Hematopoietic multipotent progenitor cell treated with erythropoietin and hydrocortisone succinate and interleukin-3 and kit ligand, for 17 days (in vitro differentiated cells): ENCODE measurements at regions not wholly inside any gene's neighbourhood (a gene's known extent, or its start where the extent isn't known, plus 50 kb on each side); places are given as distances from the start of the nearest gene placed in this dataset.
"Not testable (repeated sequence)": the region's sequence is repeated elsewhere in the genome, so short reads cannot be mapped to it uniquely, and the experiment has no call there.

Experiments used
- DNase-seq: peaks from one replicate; pipeline ENCODE4 v3.0.0-alpha.2; 2015; ENCODE audit warnings: low spot score

DNA sequence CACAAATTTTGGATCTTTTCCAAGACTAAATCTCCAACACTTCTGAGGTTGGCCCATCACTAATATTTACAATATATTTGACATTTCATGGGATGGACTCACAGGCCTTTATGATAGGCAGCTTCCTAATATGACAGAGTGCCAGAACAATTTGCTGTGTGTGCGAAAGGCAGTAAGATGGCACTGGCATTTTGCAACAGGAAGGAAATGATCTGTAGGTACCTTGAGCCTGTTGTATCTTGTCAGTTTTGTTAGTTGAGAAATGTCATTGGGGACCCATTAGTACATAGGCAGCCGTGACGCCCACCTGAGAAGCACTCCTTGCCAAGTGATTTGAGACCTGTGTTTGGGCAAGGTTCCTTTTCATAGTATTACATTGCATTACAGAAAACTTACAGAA, 153.4 kb upstream of the HEY2 start:
- DNase-seq, result no peak

DNA sequence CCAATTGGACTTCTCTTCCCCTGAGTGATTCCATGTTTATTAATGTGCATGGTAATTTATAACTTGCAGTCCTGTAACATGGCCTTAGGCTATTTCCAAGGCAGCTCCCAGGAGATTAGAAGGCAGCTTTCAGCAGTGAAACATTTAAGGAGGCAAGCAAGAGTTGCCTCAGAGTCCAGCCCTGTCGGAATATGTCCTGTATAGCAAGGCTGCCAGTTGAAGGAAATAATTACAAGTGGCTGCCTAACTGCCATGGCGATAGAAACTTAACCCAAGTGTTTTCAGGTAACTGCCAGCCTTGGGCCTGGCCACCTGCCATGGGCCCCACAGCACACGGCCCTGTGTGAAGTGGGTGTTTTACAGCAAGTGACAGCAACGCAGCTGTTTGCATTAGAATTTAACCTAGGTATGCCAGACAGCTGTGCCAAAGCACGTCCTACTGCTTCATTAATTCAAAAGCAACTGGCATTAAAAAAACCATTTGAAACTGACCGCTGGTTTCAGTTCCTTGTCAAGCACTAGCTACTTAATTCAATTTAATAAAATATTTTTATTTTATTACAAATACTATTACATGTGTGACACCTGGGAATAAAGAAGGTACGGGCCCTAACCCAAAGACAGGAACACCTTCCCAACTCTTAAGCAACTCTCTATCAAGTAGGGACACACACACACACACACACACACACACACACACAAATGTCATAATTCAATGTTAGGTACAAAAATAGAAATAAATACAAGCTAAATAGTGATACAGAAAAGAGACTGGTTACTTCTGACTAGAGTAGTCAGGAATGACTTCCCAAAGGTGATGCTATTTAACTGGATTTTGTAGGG, 151.8 kb upstream of the HEY2 start:
- no peak for DNase-seq

DNA sequence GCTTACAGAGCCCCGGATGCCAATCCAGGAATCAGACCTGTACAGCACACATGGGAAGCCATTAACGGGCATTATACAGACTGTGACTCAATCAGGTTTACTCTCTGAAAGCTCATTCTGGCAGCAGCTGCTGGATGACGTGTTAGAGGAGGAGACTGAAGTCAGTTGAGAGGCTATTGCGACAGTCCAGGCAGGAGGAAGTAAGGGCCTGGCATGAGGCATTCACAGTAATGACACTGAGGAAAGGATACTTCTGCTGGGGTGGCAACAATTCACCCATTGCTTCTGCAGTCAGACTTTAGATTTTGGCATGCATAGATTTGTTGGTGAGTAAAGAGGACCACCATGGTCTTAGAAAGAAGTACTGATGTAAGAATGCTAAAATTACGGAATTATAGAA, 151.0 kb upstream of the HEY2 start:
- DNase-seq, result no peak

DNA sequence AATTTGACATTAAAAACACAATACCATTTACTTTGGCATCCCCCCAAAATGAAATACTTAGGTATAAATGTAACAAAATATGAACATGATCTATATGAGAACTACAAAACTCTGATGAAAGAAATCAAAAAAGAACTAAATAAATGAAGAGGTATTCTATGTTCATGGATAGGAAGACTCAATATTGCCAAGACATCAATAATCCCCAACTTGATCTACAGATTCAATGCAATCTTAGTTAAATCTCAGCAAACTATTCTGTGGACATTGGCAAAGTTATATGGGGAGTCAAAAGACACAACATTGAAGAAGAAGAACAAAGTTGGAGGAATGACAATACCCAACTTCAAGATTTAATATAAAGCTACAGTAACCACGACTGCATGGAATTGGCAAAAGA, 145.2 kb upstream of the HEY2 start:
- no peak for DNase-seq

DNA sequence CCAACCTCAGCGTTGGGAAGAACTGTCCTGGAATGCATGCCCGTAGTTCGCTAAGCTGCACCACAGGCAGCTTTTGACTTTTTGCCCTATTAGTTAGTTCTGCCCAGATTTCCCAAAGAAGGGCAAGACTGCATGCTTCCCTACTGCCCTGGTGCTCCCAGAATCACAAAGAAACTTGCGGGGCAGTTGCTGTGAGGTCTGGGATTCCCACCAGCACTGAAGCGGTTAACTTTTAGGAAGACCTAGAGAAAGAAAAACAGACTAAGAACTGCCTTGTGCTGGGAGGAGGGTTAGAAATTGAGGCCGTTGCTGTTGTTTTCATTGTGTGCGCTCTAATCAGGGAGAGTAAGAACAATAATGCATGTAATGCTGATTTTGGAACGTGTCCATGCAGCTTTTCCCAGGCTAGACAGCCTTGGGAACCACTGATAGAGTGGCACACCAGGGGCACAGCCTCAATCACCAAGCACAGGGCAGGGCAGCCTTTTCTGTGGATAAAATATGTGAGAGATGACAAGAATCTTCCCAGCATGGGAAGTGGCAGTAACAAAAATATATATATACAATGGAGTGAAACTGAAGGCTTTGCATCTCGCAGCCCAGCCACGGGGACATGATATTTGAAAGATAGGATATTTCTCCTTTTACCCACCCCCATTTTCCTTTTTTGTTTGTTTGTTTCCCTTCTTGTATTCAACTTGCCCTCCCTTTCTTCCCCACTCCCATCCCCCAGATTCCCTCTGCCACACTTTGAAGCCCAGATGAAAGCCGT, 137.7 kb upstream of the HEY2 start:
- no peak for DNase-seq

DNA sequence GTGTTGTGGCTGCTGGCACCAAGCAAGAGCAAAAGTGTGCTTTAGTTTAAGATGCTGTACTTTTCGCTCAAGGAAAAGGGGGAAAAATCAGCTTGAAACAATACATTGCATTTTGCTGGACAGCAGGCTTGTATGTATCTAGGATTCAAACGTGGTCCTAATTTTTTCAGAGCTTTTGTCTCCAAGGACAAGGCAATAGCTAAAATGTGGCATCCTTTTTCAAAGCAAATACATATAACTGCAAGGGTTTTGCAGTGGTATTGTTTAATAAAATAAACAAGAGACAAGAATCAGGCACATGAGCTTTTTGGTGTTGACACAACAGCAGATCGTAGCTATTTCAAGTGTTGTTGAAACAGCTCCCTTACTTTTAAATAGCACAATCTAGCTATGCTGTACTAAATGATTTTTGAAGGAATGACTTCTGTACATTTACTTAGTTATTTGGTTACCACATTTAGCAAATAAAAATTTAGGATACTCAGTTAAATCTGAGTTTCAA, 137.0 kb upstream of the HEY2 start:
- DNase-seq, result no peak

DNA sequence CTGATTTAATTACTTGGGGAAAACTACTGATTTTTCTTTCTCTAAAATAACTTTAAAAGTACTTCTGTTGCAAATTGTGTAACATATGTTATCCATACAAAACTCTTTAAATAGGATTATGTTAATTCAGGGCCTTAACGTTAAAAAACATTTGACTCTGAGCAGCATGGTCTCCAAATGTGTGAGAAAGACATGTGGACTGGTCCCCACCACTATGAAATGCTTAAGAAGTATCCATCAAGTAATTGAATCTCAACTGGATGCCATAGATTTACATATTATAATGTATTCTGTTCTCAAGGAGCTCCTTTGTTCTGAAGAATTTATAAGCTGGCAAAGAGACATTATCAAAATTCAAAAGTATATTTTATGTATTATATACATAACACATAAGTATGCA, 130.8 kb upstream of the HEY2 start:
- no peak for DNase-seq

DNA sequence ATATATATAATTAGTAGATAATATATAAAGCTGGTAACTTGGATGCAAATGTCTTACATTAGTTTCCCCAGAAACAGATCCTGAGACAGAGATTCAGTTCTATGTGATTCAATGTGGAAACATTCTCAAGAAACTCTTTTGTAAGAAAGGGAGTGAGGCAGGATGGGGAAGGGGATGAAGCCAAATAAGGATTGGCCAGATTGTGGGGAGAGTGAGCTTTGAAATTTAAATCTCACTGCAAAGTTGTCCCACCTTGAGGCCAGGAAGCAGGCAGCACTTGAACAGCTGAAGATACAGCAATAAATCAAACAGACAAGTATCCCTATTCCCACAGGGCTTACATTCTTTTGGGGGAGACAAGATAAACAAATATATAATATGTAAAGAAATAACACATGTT, 126.3 kb upstream of the HEY2 start:
- DNase-seq, result no peak

DNA sequence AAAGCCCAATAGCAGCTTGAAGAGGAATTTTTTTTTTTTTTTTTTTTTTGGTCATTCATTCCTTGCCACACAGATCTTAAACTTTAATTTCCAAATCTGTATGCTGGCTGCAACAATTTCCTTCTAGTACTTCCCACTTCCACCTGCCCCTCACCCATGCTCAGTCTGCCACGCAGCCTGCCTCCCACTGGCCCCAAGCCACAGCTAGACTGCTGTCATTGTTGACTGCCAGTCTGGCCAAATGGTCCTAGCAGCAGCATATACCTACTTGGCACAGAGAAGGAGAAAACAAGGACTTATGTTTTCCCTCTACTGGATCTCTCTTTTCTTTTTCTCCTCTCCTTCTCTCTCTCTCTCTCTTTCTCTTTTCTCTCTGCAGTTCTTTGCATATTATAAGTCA, 118.3 kb upstream of the HEY2 start:
- no peak for DNase-seq

DNA sequence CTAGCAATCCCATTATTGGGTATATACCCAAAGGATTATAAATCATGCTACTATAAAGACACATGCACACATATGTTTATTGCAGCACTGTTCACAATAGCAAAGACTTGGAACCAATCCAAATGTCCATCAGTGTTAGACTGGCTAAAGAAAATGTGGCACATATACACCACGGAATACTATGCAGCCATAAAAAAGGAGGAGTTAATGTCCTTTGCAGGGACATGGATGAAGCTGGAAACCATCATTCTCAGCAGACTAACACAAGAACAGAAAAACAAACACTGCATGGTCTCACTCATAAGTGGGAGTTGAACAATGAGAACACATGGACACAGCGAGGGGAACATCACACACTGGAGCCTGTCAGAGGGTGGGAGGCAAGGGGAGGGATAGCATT, 113.4 kb upstream of the HEY2 start:
- not testable (repeated sequence) for DNase-seq

DNA sequence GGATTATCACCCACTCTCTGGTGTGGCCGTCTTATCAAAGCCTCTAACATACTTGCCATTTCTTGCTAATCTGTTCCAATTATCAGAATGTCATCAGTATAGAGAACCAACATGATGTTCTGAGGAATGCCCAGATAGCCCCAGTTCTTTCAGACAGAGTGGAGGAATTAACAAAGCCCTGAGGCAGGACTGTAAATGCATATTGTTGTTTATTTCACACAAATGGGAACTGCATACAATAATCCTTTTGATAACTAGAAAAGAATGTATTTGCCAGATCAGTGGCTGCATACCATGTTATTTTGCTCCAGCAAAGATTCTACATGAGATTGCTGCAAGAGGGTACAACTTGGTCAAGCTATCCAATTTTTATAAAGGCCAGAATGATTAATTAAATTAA, 112.8 kb upstream of the HEY2 start:
- no peak for DNase-seq

DNA sequence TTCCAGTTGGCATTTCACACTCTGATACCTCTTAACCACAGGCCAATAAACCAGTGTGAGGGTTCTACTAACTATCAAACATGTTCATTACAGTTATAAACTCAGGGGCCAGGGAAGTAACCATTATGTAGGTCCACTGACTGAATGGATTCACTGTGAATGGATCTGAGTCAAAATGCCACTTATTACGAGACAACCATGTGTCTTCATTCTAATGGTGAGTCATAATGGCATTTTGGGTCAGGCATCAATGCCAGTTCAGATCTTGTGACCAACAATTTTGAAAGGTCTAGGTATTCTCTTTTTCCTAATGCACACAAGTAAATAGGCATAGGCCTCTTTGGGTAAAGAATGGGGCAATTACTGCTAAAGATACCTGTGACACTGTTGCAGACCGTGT, 112.2 kb upstream of the HEY2 start:
- no peak for DNase-seq

DNA sequence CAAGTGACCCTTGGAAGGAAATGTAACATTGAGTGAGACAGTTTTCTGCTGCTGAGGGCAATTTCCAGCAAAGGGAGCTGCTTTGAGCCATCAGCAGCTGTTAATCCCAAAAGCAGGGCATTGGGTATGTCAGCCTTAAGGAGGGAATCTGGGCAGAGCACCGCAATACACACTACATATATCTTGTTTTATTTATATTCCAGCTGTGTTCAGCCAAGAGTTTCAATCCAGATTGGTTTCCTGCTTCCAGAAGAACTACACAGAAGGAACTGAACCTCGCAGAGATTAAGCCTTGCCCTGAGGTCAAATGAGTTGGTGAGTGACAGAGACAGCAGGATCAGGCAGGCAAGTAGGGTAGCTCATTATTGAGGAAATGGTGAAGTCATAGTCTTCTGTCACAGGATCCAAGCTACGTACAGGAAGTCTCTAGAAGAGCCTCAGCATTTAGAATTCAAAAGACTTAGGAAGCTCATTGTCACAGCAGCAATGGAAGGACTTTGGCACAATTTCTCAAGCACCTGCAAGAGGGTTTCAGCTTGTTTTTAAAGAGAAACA, 109.9 kb upstream of the HEY2 start:
- DNase-seq, result no peak

DNA sequence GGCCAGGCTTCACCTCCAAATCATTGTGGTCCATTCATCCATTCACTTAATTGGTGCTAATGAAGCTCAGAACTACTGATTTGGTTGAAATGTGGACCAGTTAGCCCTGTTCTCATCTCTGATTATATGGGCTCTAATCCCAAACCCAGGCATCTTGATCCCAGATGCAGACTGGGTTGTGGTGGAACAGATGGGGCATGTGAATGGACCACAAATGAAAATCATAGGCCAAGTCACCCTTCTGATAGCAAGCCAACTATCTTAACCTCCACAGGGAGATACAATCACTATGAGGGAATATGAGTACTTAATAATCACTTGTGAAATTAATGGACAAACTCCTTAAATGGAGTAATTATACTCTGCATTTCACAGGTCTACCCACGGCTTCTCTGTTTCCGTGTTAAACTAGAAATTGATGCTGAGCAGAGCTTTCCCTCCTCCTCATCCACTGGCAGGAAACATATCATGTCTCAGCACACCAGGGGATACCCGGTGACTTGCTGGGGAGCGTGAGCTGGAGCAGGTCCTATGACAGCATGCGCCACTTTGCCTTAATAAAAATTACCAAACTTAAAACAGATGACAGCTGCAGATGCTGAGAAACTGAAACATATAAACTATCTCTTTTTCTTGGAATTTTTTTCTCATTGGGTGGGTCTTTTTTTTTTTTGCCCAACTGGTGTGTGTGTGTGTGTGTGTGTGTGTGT, 108.8 kb upstream of the HEY2 start:
- no peak for DNase-seq

DNA sequence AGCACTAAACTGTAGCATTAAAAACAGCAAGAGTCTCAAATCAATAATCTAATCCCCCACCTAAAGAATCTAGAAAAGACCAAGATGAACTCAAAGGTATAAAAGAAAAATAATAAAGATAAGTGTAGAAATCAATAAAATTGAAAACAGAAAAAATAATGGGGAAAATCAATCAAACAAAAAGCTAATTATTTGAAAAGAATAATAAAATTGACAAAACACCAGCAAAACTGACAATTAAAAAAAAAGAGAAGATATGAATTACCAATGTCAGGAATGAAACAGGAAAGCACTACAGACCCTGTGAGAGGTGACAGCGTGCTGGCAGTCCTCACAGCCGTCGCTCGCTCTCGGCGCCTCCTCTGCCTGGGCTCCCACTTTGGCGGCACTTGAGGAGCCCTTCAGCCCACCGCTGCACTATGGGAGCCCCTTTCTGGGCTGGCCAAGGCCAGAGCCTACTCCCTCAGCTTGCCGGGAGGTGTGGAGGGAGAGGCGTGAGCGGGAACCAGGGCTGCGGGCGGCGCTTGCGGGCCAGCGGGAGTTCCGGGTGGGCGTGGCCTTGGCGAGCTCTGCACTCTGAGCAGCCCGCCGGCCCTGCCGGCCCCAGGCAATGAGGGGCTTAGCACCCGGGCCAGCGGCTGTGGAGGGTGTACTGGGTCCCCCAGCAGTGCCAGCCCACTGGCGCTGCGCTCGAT, 105.3 kb upstream of the HEY2 start:
- DNase-seq, result not testable (repeated sequence)

DNA sequence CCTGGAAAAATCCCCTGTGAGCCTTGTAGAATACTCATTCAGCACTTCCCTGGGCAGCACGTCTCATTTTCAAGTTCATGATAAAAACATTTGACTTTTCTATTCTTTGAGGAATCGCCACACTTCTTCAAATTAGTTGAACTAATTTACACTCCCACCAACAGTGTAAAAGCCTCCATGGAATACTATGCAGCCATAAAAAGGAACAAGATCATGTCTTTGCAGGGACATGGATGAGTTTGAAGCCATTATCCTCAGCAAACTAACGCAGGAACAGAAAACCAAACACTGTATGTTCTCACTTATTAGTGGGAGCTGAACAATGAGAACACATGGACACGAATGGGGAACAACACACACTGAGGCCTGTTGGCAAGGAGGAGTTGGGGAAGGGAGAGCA, 102.0 kb upstream of the HEY2 start:
- no peak for DNase-seq

DNA sequence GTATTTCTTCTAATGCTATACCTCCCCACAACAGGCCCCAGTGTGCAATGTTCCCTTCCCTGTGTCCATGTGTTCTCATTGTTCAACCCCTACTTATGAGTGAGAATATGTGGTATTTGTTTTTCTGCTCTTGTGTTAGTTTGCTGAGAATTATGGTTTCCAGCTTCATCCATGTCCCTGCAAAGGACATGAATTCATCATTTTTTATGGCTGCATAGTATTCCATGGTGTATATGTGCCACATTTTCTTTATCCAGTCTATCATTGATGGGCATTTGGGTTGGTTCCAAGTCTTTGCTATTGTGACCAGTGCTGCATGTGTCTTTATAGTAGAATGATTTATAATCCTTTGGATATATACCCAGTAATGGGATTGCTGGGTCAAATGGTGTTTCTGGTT, 95.7 kb upstream of the HEY2 start:
- DNase-seq, result not testable (repeated sequence)

DNA sequence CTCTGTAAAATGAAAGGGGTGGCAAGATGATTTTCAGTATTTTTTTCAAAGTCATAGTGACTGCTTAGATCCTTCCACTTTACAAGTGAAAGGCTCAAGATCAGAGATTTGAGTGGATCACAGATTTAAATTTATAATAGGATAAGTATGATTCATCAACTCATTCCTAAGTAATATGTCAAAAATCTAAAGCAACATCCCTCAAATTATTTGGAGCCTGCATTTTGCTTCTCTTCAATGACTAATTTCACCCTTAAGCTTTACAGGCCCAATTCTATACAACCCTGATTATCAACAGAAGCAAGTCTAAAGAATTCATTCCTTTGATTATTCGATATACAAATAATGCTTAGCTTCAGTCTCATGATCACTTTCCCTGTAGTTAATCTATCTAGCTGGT, 93.9 kb upstream of the HEY2 start:
- no peak for DNase-seq

DNA sequence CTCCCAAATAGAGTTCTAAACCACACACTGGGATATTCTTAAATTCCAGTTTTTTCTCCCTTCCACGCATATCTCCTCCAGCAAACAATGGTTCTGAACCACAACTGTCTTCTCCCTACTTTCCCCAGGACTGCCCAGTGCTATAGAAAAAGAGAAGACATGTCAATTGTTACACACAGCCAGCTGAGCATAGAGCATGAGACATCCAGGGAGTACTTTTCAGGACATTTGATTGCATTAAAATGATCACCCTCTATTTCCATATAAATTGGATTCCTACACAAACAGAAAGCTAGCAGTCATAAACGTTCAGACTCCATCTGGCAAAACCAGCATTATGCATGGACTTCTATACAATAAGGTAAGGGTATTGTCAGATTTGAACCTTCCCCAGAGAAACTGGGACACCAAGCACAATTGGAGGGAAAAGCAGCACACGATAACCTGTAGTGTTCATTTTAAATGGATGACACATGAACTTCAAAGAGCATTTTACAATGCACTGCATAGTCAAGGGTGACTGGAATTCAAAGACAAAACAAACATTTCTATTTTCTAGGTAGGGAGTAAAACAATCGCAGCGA, 93.1 kb upstream of the HEY2 start:
- no peak for DNase-seq

DNA sequence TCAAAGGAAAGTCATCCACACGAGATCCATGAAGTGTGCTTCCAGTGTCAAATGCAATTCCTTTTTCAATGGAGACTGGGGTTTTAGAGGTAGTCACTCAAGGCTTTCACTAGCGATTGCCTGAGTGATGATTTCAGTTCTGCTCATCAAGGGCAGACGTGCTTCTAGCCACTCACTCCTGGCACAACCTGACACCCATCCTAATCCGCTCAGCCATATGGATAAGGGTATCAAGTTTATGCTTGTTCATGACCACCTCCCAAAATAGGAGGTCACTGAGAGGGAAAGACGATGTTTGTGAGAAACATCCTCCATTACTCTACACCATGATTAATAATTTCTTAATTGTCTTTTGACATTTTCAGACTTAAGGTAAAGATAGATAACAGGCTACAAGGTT, 91.3 kb upstream of the HEY2 start:
- DNase-seq, result no peak

DNA sequence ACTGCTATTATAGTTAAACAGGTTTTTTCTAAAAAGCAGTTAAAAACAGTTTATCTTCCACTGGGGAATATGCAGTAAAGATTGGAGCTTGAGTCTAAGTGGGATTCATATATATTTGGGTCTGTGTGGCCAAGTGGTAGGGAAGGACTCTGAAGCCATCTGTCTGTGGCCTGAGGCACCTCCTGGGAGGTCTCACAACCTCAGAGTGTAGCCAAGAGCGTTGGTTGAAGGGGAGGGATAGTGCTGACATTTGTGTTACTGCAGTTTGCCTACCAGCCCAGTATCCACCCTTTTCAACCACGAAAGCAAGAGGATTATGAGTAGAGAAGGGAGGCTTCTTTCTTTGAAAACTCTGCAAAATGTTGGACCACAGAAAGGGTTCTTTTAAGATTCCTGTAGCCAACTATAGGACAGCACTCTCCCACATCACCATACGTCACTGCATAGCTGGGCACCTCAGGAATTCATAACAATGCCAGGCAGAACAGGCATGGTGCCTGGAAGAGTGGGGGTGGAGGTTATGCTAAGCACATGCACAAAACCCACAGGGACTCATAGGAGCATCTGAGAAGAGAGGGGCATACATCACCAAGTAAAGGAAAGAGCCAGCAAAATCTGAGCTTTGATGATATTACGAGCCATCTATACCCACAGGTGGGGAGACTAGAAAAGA, 90.5 kb upstream of the HEY2 start:
- DNase-seq, result no peak
